Femur (tissue), 1 donor: ENCODE measurements at regions not wholly inside any gene's neighbourhood (a gene's known extent, or its start where the extent isn't known, plus 50 kb on each side); places are given as distances from the start of the nearest gene placed in this dataset.
A peak's percentile ranks its signal among the peaks of the same experiment; 100 is the strongest.

ENCODE experiments used
- DNase-seq: peaks from one replicate; pipeline ENCODE4 v3.0.0-alpha.2; 2017

GRCh38 chr10:30793093-30793492, 163.5 kb upstream of the LYZL2 start:
- no peak for DNase-seq

- no peak for DNase-seq
Observed at GRCh38 chr10:30792025-30792424, 162.5 kb upstream of the LYZL2 start.

DNA sequence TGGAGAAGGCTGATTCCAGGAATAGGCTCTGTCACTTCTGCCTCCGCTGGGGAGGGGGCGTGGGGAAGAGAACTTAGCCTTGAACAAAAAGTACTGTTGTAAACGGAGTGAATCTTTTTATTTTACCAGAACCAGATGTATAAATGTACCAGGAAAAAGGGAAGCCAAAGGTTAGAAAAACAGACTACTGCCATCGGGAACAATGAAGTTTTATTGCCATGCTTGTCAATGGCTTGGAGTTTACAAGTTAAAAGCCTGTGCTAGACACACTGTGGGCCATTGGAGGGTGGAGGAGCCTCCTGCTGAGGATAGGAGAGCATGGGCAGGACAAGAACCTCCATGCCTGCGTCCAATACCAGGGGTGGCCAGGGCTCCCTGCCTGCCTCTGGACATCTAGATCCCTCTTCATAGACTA, 161.7 kb upstream of the LYZL2 start:
- no peak for DNase-seq

DNA sequence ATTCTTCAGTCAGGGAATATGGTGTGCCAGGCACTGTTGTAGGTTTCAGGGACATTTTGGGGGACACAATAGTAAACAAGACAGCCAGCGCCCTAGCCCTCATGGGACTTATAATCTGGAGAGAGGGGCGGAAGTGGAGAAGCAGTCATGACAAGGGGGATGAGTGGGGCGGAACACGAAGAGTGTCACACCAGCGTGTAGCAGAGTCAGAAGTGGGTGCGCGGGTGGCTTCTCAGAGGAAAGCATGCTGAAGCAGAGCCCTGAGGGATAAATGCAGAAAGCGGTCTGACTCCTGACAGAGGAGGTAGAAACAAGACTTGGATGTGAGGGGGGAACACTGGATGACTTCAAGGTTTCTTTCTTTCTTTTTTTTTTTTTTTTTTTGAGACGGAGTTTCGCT, 160.3 kb upstream of the LYZL2 start:
- DNase-seq: no peak

DNA sequence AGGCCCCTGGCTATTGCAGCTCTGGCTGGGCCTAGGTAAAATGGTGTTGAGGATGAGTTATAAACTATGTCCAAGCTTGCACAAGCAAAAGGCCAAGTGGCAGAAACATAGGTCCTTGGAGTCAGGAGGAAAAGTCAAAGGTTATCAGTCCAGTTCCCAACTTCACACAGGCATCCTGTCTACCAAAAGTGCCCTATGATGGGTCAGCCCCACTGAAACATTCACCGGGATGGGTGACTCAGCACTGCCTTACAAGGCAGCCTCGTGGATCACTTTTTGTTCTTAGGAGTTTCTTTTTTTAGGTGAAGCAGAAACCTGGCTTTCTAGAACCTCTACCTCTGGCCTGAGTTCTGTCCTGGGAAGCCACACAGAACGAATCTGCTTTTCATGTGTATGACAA, 158.8 kb upstream of the LYZL2 start:
- no peak for DNase-seq

DNA sequence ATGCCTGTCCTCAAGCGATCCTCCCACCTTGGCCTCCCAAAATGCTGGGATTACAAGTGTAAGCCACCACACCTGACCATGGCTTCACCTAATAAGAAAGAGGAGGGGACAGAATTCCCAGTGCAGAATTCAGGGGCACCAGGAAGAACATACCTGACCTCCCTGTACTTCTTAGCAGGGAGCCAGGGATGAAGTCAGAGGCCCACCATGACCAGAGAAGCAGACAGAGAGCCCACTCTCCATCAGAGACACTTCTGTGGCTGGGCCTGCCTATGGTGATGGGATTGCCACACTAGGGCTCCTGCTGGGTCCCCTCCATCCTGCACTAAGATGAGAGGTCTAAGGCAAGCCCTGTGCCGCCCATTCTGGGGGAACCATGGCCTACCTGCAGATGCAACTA, 157.4 kb upstream of the LYZL2 start:
- DNase-seq: no peak

- no peak for DNase-seq
Observed at GRCh38 chr10:30786131-30786530, 156.6 kb upstream of the LYZL2 start.

DNA sequence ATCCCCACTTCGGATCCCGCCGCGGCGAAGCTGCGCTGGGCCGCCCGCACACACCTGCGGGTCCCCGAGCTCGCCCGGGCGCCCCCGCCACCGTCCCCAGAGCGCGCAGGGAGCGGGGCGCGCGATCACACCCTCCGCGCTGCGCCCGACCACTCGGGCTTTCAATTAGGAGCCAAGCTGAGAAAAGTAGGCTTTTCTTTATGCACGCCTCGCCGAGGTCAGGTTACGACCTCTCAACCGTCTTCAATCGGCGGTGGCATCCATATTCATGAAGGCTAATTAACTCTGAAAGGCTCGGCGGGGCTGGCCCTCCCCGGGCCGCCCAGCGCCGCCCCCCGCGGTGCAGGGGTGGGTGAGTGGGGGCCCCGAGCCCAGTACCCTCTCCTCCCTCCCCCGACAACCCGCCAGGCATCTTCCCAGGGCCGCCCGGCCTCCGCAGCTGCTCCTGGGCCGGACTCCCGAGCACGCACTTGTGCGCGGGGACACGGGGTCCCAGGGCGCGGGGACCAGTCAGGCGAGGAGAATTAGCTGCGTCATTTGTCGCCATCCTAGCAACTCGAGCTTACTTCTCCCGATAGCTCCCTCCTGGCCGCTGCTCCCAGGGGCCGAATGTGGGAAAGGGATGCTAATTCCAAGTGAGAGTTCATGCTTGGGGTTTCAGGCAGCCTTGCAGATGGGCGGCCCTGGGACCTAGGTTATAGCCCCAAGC, 155.5 kb upstream of the LYZL2 start:
- peak; percentile 86 for DNase-seq

GRCh38 chr10:30784524-30784896, 155.0 kb upstream of the LYZL2 start:
- no peak for DNase-seq

GRCh38 chr10:30783939-30784501, 154.5 kb upstream of the LYZL2 start:
- DNase-seq: peak; percentile 94

DNA sequence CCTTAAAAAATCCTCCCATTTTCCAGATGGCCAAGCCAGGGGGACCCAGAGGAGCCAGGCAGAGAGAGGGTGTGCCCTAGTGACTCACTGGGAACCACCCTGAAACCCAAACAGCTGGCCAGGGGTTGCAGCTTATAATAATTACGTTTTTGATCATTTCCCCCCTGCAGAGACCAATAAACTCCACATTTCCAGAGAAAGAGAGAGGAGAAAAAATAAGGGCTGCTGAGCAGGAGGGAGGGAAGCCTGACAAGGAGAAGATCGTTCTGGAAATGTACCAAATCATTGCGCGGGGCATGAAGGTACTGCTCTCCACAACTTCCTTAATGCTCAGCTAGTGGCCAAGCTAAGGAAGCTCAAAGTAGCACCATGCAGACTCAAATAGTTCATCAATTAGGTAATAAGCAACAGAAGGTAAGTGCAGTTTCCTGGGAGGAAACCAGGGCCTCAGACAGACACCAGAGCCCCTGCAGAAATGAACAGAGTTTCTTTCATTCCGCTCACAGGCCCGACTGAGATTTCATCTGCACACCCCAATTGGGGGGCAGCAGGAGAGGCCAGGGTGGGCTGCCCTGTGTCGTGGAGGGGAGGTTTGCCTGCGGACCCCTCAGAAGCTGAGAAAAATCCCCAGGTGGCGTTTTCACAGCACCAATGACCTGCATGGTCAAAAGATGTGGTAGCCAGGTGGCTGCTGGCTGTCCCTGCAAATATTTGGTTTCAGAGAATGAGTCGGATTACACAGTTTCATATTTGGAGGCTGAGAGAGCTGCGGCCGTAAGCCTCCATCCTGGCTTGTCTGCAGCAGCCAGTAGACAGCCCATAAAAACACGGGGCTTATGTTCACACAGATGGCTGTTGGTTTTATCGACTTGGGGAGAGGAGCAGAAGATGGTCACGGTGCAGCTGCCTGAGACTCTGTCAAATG, 153.2 kb upstream of the LYZL2 start:
- peak; percentile 60 for DNase-seq

- DNase-seq: no peak
Observed at GRCh38 chr10:30782157-30782536, 152.6 kb upstream of the LYZL2 start.

- no peak for DNase-seq
Observed at GRCh38 chr10:30781670-30782121, 152.1 kb upstream of the LYZL2 start.

DNA sequence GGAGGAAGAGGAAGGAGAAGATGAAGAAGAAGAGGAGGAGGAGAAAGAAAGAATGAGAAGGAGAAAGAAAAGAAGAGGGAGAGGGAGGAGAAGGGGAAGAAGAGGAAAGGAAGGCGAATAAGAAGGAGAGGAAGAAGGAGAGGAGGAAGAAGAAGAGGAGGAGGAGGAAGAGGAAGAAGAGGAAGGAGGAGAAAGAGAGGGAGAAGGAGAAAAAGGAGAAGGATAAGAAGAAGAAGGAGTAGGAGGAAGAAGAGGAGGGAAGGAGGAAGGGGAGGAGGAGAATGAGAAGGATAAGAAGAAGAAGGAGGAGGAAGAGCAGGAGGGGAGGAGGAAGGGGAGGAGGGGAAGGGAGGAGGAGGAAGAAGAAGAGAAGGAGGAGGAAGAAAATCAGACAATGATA, 149.2 kb upstream of the LYZL2 start:
- no peak for DNase-seq

GRCh38 chr10:30775779-30776591, 146.4 kb upstream of the LYZL2 start:
- peak; percentile 83 for DNase-seq

DNA sequence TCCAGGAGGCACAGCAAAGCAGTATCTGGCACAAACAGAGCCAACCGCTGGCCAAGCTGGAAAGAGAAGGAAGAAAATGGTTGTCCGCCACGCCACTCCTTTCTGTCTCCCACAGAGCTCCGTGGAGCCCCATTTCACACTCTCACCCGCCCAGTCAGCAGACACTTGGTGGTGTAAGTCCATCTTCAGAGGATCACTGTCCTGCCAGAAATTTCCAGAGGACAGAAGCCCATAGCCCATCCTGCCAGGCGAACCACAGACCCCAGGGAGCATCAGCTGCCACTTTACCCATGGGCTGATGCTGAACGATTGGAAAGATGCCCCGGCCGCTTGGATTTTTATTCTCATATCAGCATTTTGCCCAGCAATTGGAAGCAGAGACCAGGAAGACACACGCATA, 144.7 kb upstream of the LYZL2 start:
- no peak for DNase-seq

DNA sequence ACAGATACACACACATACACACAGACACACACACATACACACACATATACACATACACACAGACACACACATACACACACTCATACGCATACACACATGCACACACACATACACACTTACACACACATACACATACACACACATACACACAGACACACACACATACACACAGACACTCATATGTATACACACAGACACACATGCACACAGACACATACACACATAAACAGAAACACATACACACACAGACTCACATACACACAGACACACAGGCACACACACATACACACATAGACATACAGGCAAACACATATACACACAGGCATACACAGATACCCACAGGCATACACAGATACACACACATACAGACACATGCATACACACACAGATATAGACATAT, 143.9 kb upstream of the LYZL2 start:
- no peak for DNase-seq

DNA sequence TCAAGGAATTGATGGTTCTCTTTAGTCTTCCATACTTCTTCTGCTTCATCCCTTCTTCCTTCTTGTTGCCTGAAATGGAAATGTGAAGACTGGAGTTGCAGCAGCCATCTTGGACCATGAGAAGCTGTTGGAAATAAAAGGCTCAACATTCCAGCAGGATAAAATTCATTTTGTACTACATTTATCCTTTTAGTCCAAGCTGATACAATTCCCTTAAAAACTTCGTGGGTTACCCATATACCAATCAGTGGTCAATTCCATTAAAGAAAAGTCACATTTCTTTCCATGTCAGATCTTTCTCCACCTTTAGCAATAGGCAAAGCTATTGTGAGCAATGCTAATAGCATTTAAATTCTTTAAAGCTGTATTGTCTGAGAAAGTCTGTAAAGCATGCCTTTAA, 141.3 kb upstream of the LYZL2 start:
- no peak for DNase-seq

- no peak for DNase-seq
Observed at GRCh38 chr10:30770229-30770628, 140.7 kb upstream of the LYZL2 start.

GRCh38 chr10:30769361-30769760, 139.8 kb upstream of the LYZL2 start:
- no peak for DNase-seq

DNA sequence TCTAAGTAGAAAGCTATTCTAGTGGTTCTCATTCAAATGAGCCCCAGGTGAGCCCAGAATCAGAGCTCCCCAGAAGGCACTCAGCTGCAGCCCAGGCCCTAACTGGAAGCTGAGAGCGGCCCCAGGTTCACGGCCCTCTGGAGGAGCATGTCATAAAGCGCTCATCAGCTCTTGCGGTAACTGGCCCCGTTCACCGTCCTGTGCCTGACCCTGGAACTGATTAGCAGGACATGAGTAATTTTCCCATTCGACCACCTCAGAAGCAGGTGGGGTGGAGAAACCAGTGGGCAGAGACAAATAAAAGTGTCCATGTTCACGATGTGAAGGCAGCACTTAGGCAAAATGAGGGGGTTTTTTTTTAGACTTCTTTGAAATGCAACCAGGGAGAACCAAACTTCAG, 136.1 kb upstream of the LYZL2 start:
- DNase-seq: peak; percentile 65

DNA sequence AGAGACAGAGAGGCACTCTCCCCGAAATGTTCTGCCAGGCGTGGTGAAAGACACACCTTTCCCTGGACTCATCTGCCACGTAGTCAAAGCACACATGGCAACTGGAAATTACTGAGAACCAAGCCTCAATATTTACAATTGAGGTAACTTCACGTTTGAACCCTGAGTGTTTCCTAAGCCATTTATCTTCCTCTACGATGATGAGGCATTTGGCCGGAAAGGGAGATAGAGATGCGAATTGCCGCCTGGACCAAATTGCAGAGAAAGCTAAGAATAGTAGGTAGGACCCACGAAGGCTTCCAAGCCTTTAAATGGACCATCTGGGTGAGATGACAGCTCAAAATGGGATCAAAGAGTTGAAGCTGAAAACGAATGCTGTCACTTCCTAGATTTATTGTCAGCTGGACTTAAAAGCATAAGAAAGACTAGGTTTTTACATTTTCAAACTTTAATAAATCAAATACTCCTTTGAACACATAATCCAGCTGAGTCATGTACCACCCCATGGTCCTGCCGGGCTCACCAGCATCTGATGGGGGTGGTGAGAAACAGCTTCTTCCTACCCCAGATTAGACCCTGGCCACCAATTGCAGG, 135.6 kb upstream of the LYZL2 start:
- DNase-seq: no peak

- peak; percentile 53 for DNase-seq
Observed at GRCh38 chr10:30763918-30764317, 134.4 kb upstream of the LYZL2 start.
